HG03135 (cell line): ENCODE measurements at regions not wholly inside any gene's neighbourhood (a gene's known extent, or its start where the extent isn't known, plus 50 kb on each side); places are given as distances from the start of the nearest gene placed in this dataset.

Source experiments
- ATAC-seq: cut with Tn5 transposase; IDR thresholded peaks from one replicate; pipeline ENCODE4 v1.9.1; 2021; ENCODE audit warnings: mild to moderate bottlenecking, moderate library complexity; ENCODE audit not compliant: unreplicated experiment

GRCh38 chr6:102389994-102390393 is 996.5 kb downstream of the GRIK2 start:
- ATAC-seq = no peak

GRCh38 chr6:102387326-102388033 is 994.0 kb downstream of the GRIK2 start:
- ATAC-seq = no peak

- no peak for ATAC-seq
These were observed 987.7 kb downstream of the GRIK2 start for GRCh38 chr6:102381203-102381602.

GRCh38 chr6:102356170-102356569 is 962.7 kb downstream of the GRIK2 start:
- no peak for ATAC-seq

- ATAC-seq = no peak
These were observed 962.1 kb downstream of the GRIK2 start for GRCh38 chr6:102355578-102355977.

GRCh38 chr6:102352552-102352951 is 959.0 kb downstream of the GRIK2 start:
- ATAC-seq = no peak

GRCh38 chr6:102344769-102345168 is 951.3 kb downstream of the GRIK2 start:
- ATAC-seq = no peak

GRCh38 chr6:102340311-102340710 is 946.8 kb downstream of the GRIK2 start:
- ATAC-seq = no peak

- ATAC-seq = no peak
These were observed 940.2 kb downstream of the GRIK2 start for GRCh38 chr6:102333736-102334135.

- no peak for ATAC-seq
These were observed 934.3 kb downstream of the GRIK2 start for GRCh38 chr6:102327697-102328225.

GRCh38 chr6:102313699-102314098 is 920.2 kb downstream of the GRIK2 start:
- ATAC-seq = no peak

- no peak for ATAC-seq
These were observed 916.2 kb downstream of the GRIK2 start for GRCh38 chr6:102309700-102310099.

- ATAC-seq = no peak
These were observed 906.8 kb downstream of the GRIK2 start for GRCh38 chr6:102300350-102300749.

- no peak for ATAC-seq
These were observed 904.5 kb downstream of the GRIK2 start for GRCh38 chr6:102298051-102298450.
